Mucosa of rectum (tissue), 2 donors: ENCODE measurements at regions not wholly inside any gene's neighbourhood (a gene's known extent, or its start where the extent isn't known, plus 50 kb on each side); places are given as distances from the start of the nearest gene placed in this dataset.

Experiments
- H3K27ac ChIP-seq, 2 donors: one replicate each; pipeline ENCODE4 v1.7.0; 2013; ENCODE audit warnings: inconsistent platforms in 2 of 2, low read depth in 2 of 2, low read length in 2 of 2
- H3K27me3 ChIP-seq, 2 donors: one replicate each; pipeline ENCODE4 v1.7.0; 2013; ENCODE audit warnings: low read length in 2 of 2; ENCODE audit not compliant: control insufficient read depth in 2 of 2, insufficient read depth in 2 of 2
- H3K36me3 ChIP-seq, 2 donors: one replicate each; pipeline ENCODE4 v1.7.0; 2013; ENCODE audit warnings: low read length in 2 of 2; ENCODE audit not compliant: control insufficient read depth in 2 of 2, insufficient read depth in 2 of 2
- H3K4me1 ChIP-seq, 2 donors: one replicate each; pipeline ENCODE4 v1.7.0; 2013; ENCODE audit warnings: low read length in 2 of 2, mild to moderate bottlenecking in 1 of 2; ENCODE audit not compliant: control insufficient read depth in 2 of 2, insufficient read depth in 2 of 2
- H3K4me3 ChIP-seq, 2 donors: one replicate each; pipeline ENCODE4 v1.7.0; 2013; ENCODE audit warnings: low read length in 2 of 2
- H3K9ac ChIP-seq, 2 donors: one replicate each; pipeline ENCODE4 v1.7.0; 2013; ENCODE audit warnings: low read length in 2 of 2, low read depth in 1 of 2, mild to moderate bottlenecking in 1 of 2
- H3K9me3 ChIP-seq, 2 donors: one replicate each; pipeline ENCODE4 v1.7.0; 2013; ENCODE audit warnings: low read length in 2 of 2; ENCODE audit not compliant: control insufficient read depth in 2 of 2
- donor health status: healthy.
- donor health status: Normal muscosa, but diverticular disease.

- no peaks in the 10 kb centered on the region for H3K27me3 ChIP-seq
Observed at GRCh38 chrX:138931212-138931611, 219.7 kb upstream of the FGF13 start.

DNA sequence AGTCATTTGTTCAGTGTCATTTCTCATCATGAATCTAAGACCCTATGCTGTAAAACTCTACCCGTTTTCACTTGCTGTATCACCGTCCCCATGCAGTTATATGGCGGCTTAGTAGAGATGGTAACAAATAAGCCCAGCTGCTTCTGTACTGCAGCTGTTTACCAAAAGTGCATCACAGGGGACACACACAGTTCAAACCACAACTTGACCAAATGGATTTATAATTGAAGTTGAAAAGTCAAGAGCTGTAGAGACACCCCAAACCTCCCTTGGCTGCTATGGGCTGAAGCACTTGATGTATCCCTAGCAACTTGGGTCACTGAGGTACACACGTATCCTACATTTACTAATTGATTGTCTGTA lies 219.0 kb upstream of the FGF13 start:
- no peak overlapping the region for H3K4me3 ChIP-seq
- H3K36me3 ChIP-seq: no peaks in the 10 kb centered on the region
- H3K4me1 ChIP-seq: no peaks in the 10 kb centered on the region
- no peaks in the 10 kb centered on the region for H3K9me3 ChIP-seq
- no peak overlapping the region for H3K27ac ChIP-seq
- no peak overlapping the region for H3K9ac ChIP-seq
- no peaks in the 10 kb centered on the region for H3K27me3 ChIP-seq

More at GRCh38 chrX:138931212-138931611, 219.7 kb upstream of the FGF13 start:
- no peaks in the 10 kb centered on the region for H3K9me3 ChIP-seq
- no peak overlapping the region for H3K9ac ChIP-seq
- no peaks in the 10 kb centered on the region for H3K36me3 ChIP-seq
- no peak overlapping the region for H3K4me3 ChIP-seq
- no peak overlapping the region for H3K27ac ChIP-seq
- no peaks in the 10 kb centered on the region for H3K4me1 ChIP-seq

- Histone ChIP-seq H3K4me3 (no peak overlapping the region), H3K27ac (no peak overlapping the region), H3K9ac (no peak overlapping the region), H3K27me3 (no peaks in the 10 kb centered on the region), H3K9me3 (no peaks in the 10 kb centered on the region), H3K4me1 (no peaks in the 10 kb centered on the region), H3K36me3 (no peaks in the 10 kb centered on the region)
Observed at GRCh38 chrX:138929926-138930582, 218.5 kb upstream of the FGF13 start.

DNA sequence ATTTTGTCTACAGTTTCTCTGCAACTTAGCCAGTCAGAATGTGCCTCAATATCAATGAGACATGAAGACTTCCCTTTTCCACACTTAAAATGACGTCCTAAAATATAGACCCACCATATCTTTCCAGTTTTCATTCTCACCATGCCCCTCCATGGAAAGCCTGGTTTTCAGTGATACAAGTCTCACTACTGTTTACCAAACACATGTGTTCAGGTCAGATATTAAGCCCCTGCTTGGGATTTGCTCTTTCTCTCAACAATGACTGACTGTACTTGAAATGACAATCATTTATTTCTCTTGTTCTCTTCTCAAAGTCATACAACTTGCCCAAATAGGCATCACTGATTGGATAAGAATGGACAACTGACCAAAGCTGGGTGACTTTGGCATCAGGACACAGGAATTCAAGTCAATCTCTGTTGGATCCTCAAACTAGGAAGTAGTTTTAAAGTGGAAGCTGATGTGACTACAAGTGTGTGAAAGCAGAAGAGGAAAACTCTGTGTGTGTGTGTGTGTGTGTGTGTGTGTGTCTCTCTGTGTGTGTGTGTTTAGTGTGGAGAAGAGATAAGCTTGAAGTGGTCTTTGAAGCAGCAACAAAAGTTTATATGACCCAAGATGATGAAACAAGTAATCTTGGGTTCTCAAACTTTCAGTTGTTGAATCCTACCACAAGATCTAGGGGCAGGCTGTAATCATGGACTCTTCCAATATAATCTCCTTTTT lies 217.4 kb upstream of the FGF13 start:
- Histone ChIP-seq H3K9ac (no peak overlapping the region), H3K4me3 (no peak overlapping the region), H3K36me3 (no peaks in the 10 kb centered on the region), H3K4me1 (no peaks in the 10 kb centered on the region), H3K27ac (no peak overlapping the region), H3K9me3 (no peaks in the 10 kb centered on the region), H3K27me3 (no peaks in the 10 kb centered on the region)

- no peak overlapping the region for H3K27ac ChIP-seq
- no peaks in the 10 kb centered on the region for H3K36me3 ChIP-seq
- no peak overlapping the region for H3K4me3 ChIP-seq
- no peaks in the 10 kb centered on the region for H3K27me3 ChIP-seq
- no peak overlapping the region for H3K9ac ChIP-seq
- no peaks in the 10 kb centered on the region for H3K9me3 ChIP-seq
- no peaks in the 10 kb centered on the region for H3K4me1 ChIP-seq
Observed at GRCh38 chrX:138925330-138925729, 213.8 kb upstream of the FGF13 start.

GRCh38 chrX:138923805-138924204 lies 212.3 kb upstream of the FGF13 start:
- Histone ChIP-seq H3K4me1 (no peaks in the 10 kb centered on the region), H3K4me3 (no peak overlapping the region), H3K36me3 (no peaks in the 10 kb centered on the region), H3K27me3 (no peaks in the 10 kb centered on the region), H3K27ac (no peak overlapping the region), H3K9ac (no peak overlapping the region), H3K9me3 (no peaks in the 10 kb centered on the region)

- H3K9me3 ChIP-seq: no peaks in the 10 kb centered on the region
- no peak overlapping the region for H3K4me3 ChIP-seq
- no peak overlapping the region for H3K27ac ChIP-seq
Observed at GRCh38 chrX:138921031-138921430, 209.5 kb upstream of the FGF13 start.

DNA sequence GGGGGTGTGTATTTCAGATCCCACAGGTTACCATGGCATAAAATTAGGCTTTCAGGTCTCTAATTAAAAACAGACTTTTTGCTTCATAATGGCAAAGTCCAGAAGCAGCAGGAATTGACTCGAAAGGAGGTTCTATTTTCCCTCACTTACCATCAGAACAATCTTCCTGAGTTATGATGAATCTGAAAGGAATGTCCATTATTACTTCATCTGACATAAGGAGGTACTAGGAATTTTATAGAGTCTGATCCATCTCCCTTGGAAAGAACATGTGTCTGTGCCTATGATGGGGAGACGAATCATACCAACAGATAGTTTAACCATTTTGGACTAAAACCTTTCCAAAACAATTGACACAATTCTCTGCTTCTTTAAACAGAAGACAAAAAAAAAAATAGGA lies 206.3 kb upstream of the FGF13 start:
- no peaks in the 10 kb centered on the region for H3K4me1 ChIP-seq
- H3K27ac ChIP-seq: no peak overlapping the region
- no peaks in the 10 kb centered on the region for H3K27me3 ChIP-seq
- no peak overlapping the region for H3K4me3 ChIP-seq
- no peak overlapping the region for H3K9ac ChIP-seq
- H3K9me3 ChIP-seq: no peaks in the 10 kb centered on the region
- H3K36me3 ChIP-seq: no peaks in the 10 kb centered on the region

More at GRCh38 chrX:138921031-138921430, 209.5 kb upstream of the FGF13 start:
- Histone ChIP-seq H3K27me3 (no peaks in the 10 kb centered on the region), H3K9ac (no peak overlapping the region), H3K36me3 (no peaks in the 10 kb centered on the region), H3K4me1 (no peaks in the 10 kb centered on the region)

DNA sequence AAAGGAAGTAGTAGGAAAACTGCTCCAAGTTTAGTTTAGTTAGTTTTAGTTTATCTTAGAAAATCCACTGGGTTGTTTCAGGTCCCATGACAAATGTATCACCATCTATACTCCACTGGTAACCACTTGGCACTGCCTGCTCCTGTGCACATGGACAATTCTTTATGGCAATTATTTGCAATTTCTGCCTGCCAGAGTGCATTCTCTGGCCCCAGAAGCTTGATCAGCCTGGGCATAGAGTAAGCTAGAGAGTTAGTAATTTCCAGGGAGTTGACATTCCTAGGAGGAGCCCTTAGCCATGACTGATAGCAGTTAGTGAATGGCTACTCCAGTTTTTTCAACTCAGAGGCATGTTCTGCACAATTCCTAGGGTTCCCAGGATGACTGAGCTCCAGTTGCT lies 203.2 kb upstream of the FGF13 start:
- no peak overlapping the region for H3K27ac ChIP-seq
- no peaks in the 10 kb centered on the region for H3K36me3 ChIP-seq
- H3K4me3 ChIP-seq: no peak overlapping the region
- no peaks in the 10 kb centered on the region for H3K27me3 ChIP-seq
- H3K9me3 ChIP-seq: no peaks in the 10 kb centered on the region
- no peak overlapping the region for H3K9ac ChIP-seq
- H3K4me1 ChIP-seq: no peaks in the 10 kb centered on the region

DNA sequence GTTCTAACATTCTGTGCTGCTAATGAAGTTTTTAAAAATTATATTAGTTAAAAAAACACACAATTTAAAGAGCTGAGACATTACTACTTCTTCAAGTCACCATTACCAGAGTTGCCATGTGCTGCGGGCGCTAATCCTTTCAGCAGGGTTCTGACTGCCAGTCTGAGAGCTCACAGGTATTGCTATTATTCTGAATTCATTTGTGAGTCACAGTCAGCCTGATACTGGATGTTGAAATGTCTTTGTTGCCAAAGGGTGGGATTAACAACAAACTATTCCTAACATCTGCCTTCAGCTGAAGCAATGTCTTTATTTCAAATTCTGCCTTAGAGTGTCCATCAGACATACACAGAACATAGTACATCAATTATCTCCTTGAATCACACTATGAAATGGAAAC lies 197.1 kb upstream of the FGF13 start:
- Histone ChIP-seq H3K27me3 (no peaks in the 10 kb centered on the region), H3K27ac (no peak overlapping the region), H3K9me3 (no peaks in the 10 kb centered on the region), H3K36me3 (no peaks in the 10 kb centered on the region), H3K4me3 (no peak overlapping the region), H3K9ac (no peak overlapping the region), H3K4me1 (no peaks in the 10 kb centered on the region)
